A549 (cell line): ENCODE measurements at regions not wholly inside any gene's neighbourhood (a gene's known extent, or its start where the extent isn't known, plus 50 kb on each side); places are given as distances from the start of the nearest gene placed in this dataset.

ENCODE experiments used
- ATAC-seq, 2 experiments: fragments of 200-7000 bp in 1 of 2; fragments of >200 bp in 1 of 2; cut with Nextera tagmentation in 1 of 2; cut with Tn5 transposase in 1 of 2; 3 replicates each; pipeline versions ENCODE4 v1.8.0 to v1.9.1; 2018 to 2020; ENCODE audit warnings: mild to moderate bottlenecking in 1 of 2, moderate library complexity in 1 of 2
- CTCF ChIA-PET: fragments of 300-600 bp; sonication (Branson Sonifier 250); formaldehyde crosslinking; extraction: SDS; loops from one replicate; lab custom pipeline; 2021; ENCODE audit warnings: antibody characterized with exemption, inconsistent platforms; lab: Yijun Ruan, JAX
- POLR2A ChIA-PET: fragments of 350-600 bp; formaldehyde crosslinking; extraction: SDS; loops from one replicate; lab custom pipeline; 2021; ENCODE audit warnings: antibody characterized with exemption, inconsistent platforms; lab: Yijun Ruan, JAX
- DNase-seq, 2 experiments: peaks; one replicate each; pipeline versions ENCODE4 v3.0.0 to v3.0.0-alpha.2; 2011 to 2016; ENCODE audit warnings: low read depth in 1 of 2, low spot score in 1 of 2
- FAIRE-seq: peaks from 2 replicates; lab custom pipeline; 2011; peaks lifted over from hg19 to GRCh38; lab: Jason Lieb, UNC
- H3K27ac ChIP-seq, 2 experiments: fragments of >200 bp; sonication (Bioruptor Twin); formaldehyde crosslinking; 3 replicates each; pipeline ENCODE4 v1.5.1; 2016 to 2017
- H3K4me1 ChIP-seq: fragments of >200 bp; sonication (Bioruptor Twin); formaldehyde crosslinking; 3 replicates; pipeline ENCODE4 v1.6.1; 2016
- H3K4me2 ChIP-seq: fragments of >200 bp; sonication (Bioruptor Twin); formaldehyde crosslinking; 3 replicates; pipeline ENCODE4 v1.6.1; 2016
- H3K4me3 ChIP-seq: fragments of >200 bp; sonication (Bioruptor Twin); formaldehyde crosslinking; 3 replicates; pipeline ENCODE4 v1.5.1; 2016
- H3K9me3 ChIP-seq: fragments of >200 bp; sonication (Bioruptor Twin); formaldehyde crosslinking; 3 replicates; pipeline ENCODE4 v1.6.1; 2016
- BHLHE40 ChIP-seq: IDR thresholded peaks from 2 replicates; pipeline ENCODE4 v1.6.1; 2012; ENCODE audit warnings: low read depth, low read length, inconsistent platforms
- CBX2 ChIP-seq: fragments of 200-600 bp; sonication (generic); IDR thresholded peaks from 2 replicates; pipeline ENCODE4 v1.6.1; 2016; ENCODE audit warnings: low read depth, mild to moderate bottlenecking, borderline replicate concordance
- CEBPB ChIP-seq, 2 experiments: fragments of >200 bp in 1 of 2; sonication (Bioruptor Twin) in 1 of 2; formaldehyde crosslinking in 1 of 2; IDR thresholded peaks; 2 replicates each; pipeline ENCODE4 v1.6.1; 2012 to 2016
- EHF ChIP-seq: fragments of 250-450 bp; sonication (Bioruptor Pico); IDR thresholded peaks from 2 replicates; pipeline ENCODE4 v1.5.0; 2020; ENCODE audit warnings: mild to moderate bottlenecking
- EP300 ChIP-seq, 2 experiments: fragments of >200 bp; sonication (Bioruptor Twin); formaldehyde crosslinking; IDR thresholded peaks; 2 replicates in 1 of 2; 3 replicates in 1 of 2; pipeline ENCODE4 v1.6.1; 2016 to 2017
- FOXS1 ChIP-seq: fragments of 250-450 bp; sonication (Bioruptor Pico); IDR thresholded peaks from 2 replicates; pipeline ENCODE4 v1.5.0; 2020; ENCODE audit warnings: mild to moderate bottlenecking, moderate library complexity
- HDAC2 ChIP-seq: fragments of 200-600 bp; sonication (generic); IDR thresholded peaks from 2 replicates; pipeline ENCODE4 v1.6.1; 2016
- HOXB5 ChIP-seq: fragments of 250-450 bp; sonication (Bioruptor Pico); IDR thresholded peaks from 2 replicates; pipeline ENCODE4 v1.5.0; 2020; ENCODE audit warnings: mild to moderate bottlenecking, moderate library complexity
- JUN ChIP-seq, 2 experiments: fragments of >200 bp; sonication (Bioruptor Twin); formaldehyde crosslinking; IDR thresholded peaks; 2 replicates in 1 of 2; 3 replicates in 1 of 2; pipeline ENCODE4 v1.6.1; 2016 to 2017
- MAFK ChIP-seq: fragments of 450-650 bp; IDR thresholded peaks from 2 replicates; pipeline ENCODE4 v1.6.1; 2014; ENCODE audit not compliant: partially characterized antibody
- MAZ ChIP-seq: fragments of 150-350 bp; IDR thresholded peaks from 2 replicates; pipeline ENCODE4 v1.6.1; 2014; ENCODE audit warnings: antibody characterized with exemption, low read depth, low read length, borderline replicate concordance
- MYC ChIP-seq: IDR thresholded peaks from 2 replicates; pipeline ENCODE4 v1.6.1; 2012; ENCODE audit warnings: mild to moderate bottlenecking, inconsistent platforms, low read length, improper control_type of control experiment, borderline replicate concordance
- NFE2L2 ChIP-seq: fragments of 150-350 bp; conservative IDR thresholded peaks from 2 replicates; pipeline ENCODE4 v1.6.1; 2014; ENCODE audit warnings: low read length
- RAD21 ChIP-seq, 2 experiments: fragments of >200 bp in 1 of 2; sonication (Bioruptor Twin) in 1 of 2; formaldehyde crosslinking in 1 of 2; IDR thresholded peaks in 1 of 2; conservative IDR thresholded peaks in 1 of 2; 2 replicates in 1 of 2; 3 replicates in 1 of 2; pipeline ENCODE4 v1.6.1; 2012 to 2018; ENCODE audit warnings: inconsistent platforms in 1 of 2
- RARB ChIP-seq: fragments of 250-450 bp; sonication (Bioruptor Pico); IDR thresholded peaks from 2 replicates; pipeline ENCODE4 v1.8.0; 2021; ENCODE audit warnings: mild to moderate bottlenecking, moderate library complexity
- SMC3 ChIP-seq: fragments of >200 bp; sonication (Bioruptor Twin); formaldehyde crosslinking; IDR thresholded peaks from 3 replicates; pipeline ENCODE4 v1.6.1; 2018; ENCODE audit warnings: inconsistent platforms
- TP53 ChIP-seq: fragments of 250-450 bp; sonication (Bioruptor Pico); IDR thresholded peaks from 2 replicates; pipeline ENCODE4 v1.5.0; 2021; ENCODE audit warnings: mild to moderate bottlenecking, moderate library complexity
- ZFP36 ChIP-seq: fragments of 450-650 bp; IDR thresholded peaks from 2 replicates; pipeline ENCODE4 v1.6.1; 2014; ENCODE audit warnings: borderline replicate concordance; ENCODE audit not compliant: partially characterized antibody
- ZNF302 ChIP-seq: fragments of 250-450 bp; sonication (Bioruptor Pico); IDR thresholded peaks from 2 replicates; pipeline ENCODE4 v1.9.0; 2021; ENCODE audit warnings: inconsistent platforms, mild to moderate bottlenecking, moderate library complexity
- WGBS: methylation state at CpG from one replicate; pipeline ENCODE4 v1.1.6; 2017; ENCODE audit errors: missing lambda C conversion rate; 5-methylcytosine and 5-hydroxymethylcytosine counted together
- TF ChIP-seq, protein P1 (sequence below): fragments of 150-350 bp; IDR thresholded peaks from 2 replicates; pipeline ENCODE4 v1.6.1; 2014; ENCODE audit warnings: low read depth, mild to moderate bottlenecking, low read length
- TF ChIP-seq, protein P2 (sequence below): IDR thresholded peaks from 2 replicates; pipeline ENCODE4 v1.6.1; 2012
- TF ChIP-seq, protein P3 (sequence below): fragments of 250-450 bp; sonication (Bioruptor Pico); IDR thresholded peaks from 2 replicates; pipeline ENCODE4 v1.5.0; 2020; ENCODE audit warnings: low read depth, mild to moderate bottlenecking, moderate library complexity
- TF ChIP-seq, protein P4 (sequence below): fragments of >200 bp; sonication (Bioruptor Twin); formaldehyde crosslinking; IDR thresholded peaks from 2 replicates; pipeline ENCODE4 v1.6.1; 2016
- TF ChIP-seq, protein P5 (sequence below): fragments of 450-650 bp; IDR thresholded peaks from 2 replicates; pipeline ENCODE4 v1.6.1; 2014; ENCODE audit warnings: antibody characterized with exemption

DNA sequence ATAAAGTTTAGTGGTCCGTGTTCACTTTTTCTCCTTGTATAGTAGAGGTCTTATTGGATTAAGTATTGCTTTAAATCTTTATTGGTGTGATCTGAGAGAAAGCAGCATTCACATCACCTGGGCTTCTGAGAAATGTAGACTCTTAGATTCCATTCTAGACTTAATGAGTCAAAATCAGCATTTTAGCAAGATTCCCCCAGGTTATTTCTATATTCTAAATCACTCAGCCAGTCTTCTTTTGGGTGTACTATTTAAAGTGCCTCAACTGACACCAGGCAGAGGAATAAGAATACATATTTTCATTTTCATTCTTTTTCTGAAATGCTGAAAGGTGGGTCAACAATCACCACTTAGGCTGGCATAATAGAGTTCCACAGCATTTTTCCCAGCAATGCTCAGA is 481.7 kb downstream of the TUSC7 start:
- no peak for ATAC-seq
- no peak overlapping the region for H3K27ac ChIP-seq
- DNase-seq, result no peak
- H3K4me1 ChIP-seq, result no peaks in the 10 kb centered on the region
- TF ChIP-seq NFE2L2 (no peak), BHLHE40 (no peak), JUN (IDR thresholded peaks at IDR 0.05) (no peak), CBX2 (no peak)
- TF ChIP-seq, all 56 proteins: peak for 0
- POLR2A ChIA-PET, result no interaction called here
- CTCF ChIA-PET, result no interaction called here
- no peak for FAIRE-seq
- WGBS, result 21% methylated on average over 1 of the region's 1 CpG
- Histone ChIP-seq H3K4me3 (no peak overlapping the region), H3K4me2 (no peak overlapping the region), H3K9me3 (no peaks in the 10 kb centered on the region)

DNA sequence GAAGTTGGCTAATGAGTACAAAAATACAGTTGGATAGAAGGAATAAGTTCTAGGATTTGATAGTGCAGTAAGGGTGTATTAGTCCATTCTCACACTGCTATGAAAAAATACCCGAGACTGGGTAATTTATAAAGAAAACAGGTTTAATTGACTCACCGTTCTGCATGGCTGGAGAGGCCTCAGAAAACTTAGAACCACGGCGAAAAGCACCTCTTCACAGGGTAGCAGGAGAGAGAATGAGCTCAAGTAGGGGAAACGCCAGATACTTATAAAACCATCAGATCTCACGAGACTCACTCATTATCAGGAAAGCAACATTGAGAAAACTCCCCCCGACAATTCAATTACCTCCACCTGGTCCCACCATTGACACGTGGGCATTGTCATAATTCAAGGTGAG is 483.3 kb downstream of the TUSC7 start:
- TF ChIP-seq ZFP36 (no peak), JUN (IDR thresholded peaks at IDR 0.05) (no peak), MYC (no peak), RARB (CRISPR knock-in tag) (no peak), EHF (CRISPR knock-in tag) (no peak), ZNF302 (CRISPR knock-in tag) (no peak), SMC3 (no peak), EP300 (IDR thresholded peaks at IDR 0.05) (no peak), HOXB5 (no peak), TP53 (CRISPR knock-in tag) (no peak), MAZ (no peak), HDAC2 (no peak), MAFK (no peak), NFE2L2 (no peak)
- TF ChIP-seq, protein P1, sequence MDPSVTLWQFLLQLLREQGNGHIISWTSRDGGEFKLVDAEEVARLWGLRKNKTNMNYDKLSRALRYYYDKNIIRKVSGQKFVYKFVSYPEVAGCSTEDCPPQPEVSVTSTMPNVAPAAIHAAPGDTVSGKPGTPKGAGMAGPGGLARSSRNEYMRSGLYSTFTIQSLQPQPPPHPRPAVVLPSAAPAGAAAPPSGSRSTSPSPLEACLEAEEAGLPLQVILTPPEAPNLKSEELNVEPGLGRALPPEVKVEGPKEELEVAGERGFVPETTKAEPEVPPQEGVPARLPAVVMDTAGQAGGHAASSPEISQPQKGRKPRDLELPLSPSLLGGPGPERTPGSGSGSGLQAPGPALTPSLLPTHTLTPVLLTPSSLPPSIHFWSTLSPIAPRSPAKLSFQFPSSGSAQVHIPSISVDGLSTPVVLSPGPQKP, result no peak
- TF ChIP-seq, protein P2, sequence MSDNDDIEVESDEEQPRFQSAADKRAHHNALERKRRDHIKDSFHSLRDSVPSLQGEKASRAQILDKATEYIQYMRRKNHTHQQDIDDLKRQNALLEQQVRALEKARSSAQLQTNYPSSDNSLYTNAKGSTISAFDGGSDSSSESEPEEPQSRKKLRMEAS, result no peak
- TF ChIP-seq, protein P3, sequence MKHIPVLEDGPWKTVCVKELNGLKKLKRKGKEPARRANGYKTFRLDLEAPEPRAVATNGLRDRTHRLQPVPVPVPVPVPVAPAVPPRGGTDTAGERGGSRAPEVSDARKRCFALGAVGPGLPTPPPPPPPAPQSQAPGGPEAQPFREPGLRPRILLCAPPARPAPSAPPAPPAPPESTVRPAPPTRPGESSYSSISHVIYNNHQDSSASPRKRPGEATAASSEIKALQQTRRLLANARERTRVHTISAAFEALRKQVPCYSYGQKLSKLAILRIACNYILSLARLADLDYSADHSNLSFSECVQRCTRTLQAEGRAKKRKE, result no peak
- TF ChIP-seq, protein P4, sequence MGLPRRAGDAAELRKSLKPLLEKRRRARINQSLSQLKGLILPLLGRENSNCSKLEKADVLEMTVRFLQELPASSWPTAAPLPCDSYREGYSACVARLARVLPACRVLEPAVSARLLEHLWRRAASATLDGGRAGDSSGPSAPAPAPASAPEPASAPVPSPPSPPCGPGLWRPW, result no peak
- TF ChIP-seq, protein P5, sequence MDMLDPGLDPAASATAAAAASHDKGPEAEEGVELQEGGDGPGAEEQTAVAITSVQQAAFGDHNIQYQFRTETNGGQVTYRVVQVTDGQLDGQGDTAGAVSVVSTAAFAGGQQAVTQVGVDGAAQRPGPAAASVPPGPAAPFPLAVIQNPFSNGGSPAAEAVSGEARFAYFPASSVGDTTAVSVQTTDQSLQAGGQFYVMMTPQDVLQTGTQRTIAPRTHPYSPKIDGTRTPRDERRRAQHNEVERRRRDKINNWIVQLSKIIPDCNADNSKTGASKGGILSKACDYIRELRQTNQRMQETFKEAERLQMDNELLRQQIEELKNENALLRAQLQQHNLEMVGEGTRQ, result no peak
- H3K4me3 ChIP-seq, result no peak overlapping the region
- no peak for ATAC-seq
- no peaks in the 10 kb centered on the region for H3K9me3 ChIP-seq
- ChIA-PET POLR2A (no interaction called here), CTCF (no interaction called here)
- no peak overlapping the region for H3K4me2 ChIP-seq
- no peaks in the 10 kb centered on the region for H3K4me1 ChIP-seq
- 60% methylated on average over 8 of the region's 8 CpGs for WGBS
- no peak for FAIRE-seq
- no peak for DNase-seq
- no peak overlapping the region for H3K27ac ChIP-seq

DNA sequence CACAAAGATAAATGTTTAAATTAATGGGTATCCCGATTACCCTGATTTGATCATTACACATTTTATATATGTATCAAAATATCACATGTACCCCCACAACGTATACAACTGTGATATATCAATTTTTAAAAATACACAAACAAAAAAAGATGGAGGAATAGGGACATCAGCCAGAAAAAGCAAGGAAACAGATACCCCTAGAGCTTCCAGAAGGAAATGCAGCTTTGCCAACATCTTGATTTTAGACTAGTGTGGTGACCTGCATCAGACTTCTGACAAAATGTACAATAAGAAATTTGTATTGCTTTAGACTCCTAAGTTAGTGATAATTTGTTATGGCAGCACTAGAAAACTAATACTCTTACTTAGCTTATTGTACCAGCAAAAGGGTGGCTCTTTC is 483.8 kb downstream of the TUSC7 start:
- H3K4me1 ChIP-seq, result no peaks in the 10 kb centered on the region
- no peak overlapping the region for H3K4me2 ChIP-seq
- TF ChIP-seq CEBPB (IDR thresholded peaks at IDR 0.05), result no peak
- TF ChIP-seq RAD21 (conservative IDR thresholded peaks at IDR 0.05 in 1 of 2, IDR thresholded peaks at IDR 0.05 in 1 of 2), result 0 out of 5 replicates have a peak, but pooled peaks of 1 of the 2 experiments have one; percentile 6
- TF ChIP-seq FOXS1 (CRISPR knock-in tag), result no peak
- TF ChIP-seq JUN (IDR thresholded peaks at IDR 0.05), result no peak
- no peak for TF ChIP-seq EP300 (IDR thresholded peaks at IDR 0.05)
- no peak overlapping the region for H3K4me3 ChIP-seq
- DNase-seq (peak in 1 of 2 experiments; percentile 11), FAIRE-seq (no peak), ATAC-seq (peak in 1 of 2 experiments; percentile 57; a peak in 1 of 6 replicates)
- ChIA-PET CTCF (no interaction called here), POLR2A (no interaction called here)
- WGBS, result 46% methylated on average over 2 of the region's 2 CpGs
- no peak overlapping the region for H3K27ac ChIP-seq
- no peaks in the 10 kb centered on the region for H3K9me3 ChIP-seq
